ENCODE measurements at regions not wholly inside any gene's neighbourhood (a gene's known extent, or its start where the extent isn't known, plus 50 kb on each side); places are given as distances from the start of the nearest gene placed in this dataset.

DNA sequence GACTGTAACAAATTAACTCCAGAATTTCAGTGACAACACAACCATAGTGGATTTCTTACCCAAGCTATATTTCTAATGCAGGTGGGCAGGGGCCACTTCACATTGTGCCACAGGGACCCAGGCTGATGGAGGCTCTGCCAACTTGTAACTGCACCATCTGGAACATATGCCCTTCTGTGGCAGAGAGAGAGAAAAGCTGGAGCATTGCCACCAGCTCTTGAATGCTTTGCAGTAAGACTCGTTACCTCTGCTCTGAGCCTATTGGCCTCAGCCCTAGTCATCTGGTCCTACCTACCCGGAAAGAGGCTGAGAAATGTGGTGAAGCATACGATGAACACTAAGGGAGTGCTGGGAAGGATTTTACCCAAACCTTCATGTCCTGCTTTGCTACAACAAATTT lies 587.1 kb downstream of the ZNF385D start:
- TF ChIP-seq, protein P1, sequence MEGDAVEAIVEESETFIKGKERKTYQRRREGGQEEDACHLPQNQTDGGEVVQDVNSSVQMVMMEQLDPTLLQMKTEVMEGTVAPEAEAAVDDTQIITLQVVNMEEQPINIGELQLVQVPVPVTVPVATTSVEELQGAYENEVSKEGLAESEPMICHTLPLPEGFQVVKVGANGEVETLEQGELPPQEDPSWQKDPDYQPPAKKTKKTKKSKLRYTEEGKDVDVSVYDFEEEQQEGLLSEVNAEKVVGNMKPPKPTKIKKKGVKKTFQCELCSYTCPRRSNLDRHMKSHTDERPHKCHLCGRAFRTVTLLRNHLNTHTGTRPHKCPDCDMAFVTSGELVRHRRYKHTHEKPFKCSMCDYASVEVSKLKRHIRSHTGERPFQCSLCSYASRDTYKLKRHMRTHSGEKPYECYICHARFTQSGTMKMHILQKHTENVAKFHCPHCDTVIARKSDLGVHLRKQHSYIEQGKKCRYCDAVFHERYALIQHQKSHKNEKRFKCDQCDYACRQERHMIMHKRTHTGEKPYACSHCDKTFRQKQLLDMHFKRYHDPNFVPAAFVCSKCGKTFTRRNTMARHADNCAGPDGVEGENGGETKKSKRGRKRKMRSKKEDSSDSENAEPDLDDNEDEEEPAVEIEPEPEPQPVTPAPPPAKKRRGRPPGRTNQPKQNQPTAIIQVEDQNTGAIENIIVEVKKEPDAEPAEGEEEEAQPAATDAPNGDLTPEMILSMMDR (IDR thresholded peaks at IDR 0.05; ENCODE audit: low read depth, low read length), result no peak
- no peak for TF ChIP-seq POLR2A (IDR thresholded peaks at IDR 0.05; ENCODE audit: extremely low read depth, insufficient read length)

Measured in NB4 (cell line).